ENCODE measurements at regions not wholly inside any gene's neighbourhood (a gene's known extent, or its start where the extent isn't known, plus 50 kb on each side); places are given as distances from the start of the nearest gene placed in this dataset.

DNA sequence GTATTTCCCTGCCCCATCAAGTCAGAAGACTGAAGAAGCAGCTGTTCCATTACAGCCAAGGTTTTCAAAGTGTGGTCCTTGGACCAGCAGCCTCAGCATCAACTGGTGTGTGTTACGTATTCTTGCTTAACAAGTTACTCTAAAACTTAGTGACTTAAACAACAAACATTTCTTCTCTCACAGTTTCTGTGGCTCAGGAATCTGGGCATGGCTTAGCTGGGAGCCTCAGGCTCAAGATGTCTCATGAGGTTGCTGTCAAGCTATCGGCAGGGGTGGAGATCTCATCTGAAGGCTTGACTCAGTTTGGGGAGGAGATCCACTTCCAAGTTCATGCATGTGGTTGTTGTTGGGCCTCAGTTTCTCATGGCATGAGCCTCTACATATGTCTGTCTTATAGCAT, 174.5 kb downstream of the KTN1 start:
- TF ChIP-seq, protein P1, sequence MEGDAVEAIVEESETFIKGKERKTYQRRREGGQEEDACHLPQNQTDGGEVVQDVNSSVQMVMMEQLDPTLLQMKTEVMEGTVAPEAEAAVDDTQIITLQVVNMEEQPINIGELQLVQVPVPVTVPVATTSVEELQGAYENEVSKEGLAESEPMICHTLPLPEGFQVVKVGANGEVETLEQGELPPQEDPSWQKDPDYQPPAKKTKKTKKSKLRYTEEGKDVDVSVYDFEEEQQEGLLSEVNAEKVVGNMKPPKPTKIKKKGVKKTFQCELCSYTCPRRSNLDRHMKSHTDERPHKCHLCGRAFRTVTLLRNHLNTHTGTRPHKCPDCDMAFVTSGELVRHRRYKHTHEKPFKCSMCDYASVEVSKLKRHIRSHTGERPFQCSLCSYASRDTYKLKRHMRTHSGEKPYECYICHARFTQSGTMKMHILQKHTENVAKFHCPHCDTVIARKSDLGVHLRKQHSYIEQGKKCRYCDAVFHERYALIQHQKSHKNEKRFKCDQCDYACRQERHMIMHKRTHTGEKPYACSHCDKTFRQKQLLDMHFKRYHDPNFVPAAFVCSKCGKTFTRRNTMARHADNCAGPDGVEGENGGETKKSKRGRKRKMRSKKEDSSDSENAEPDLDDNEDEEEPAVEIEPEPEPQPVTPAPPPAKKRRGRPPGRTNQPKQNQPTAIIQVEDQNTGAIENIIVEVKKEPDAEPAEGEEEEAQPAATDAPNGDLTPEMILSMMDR (conservative IDR thresholded peaks at IDR 0.05 in 1 of 2, IDR thresholded peaks at IDR 0.05 in 1 of 2; ENCODE audit: low read depth in 1 of 2, low read length in 2 of 2): no peak
- TF ChIP-seq EZH2 (IDR thresholded peaks at IDR 0.05; ENCODE audit: low read length, missing control alignments): no peak
- Histone ChIP-seq H3K79me2 (ENCODE audit: control insufficient read depth, insufficient read depth, low read length) (no peaks in the 10 kb centered on the region), H3K4me2 (ENCODE audit: extremely low read depth, insufficient read depth, low read length) (no peak overlapping the region), H3K27me3 (ENCODE audit: control insufficient read depth, insufficient read depth, low read length) (no peaks in the 10 kb centered on the region), H3K27ac (ENCODE audit: insufficient read depth, low read length) (no peak overlapping the region), H3K4me1 (ENCODE audit: control insufficient read depth, extremely low read depth, insufficient read depth, low read length) (peaks cover 3% of the 10 kb centered on the region), H3K4me3 (replicated peaks in 1 of 4; ENCODE audit: control extremely low read depth in 1 of 4, insufficient read depth in 1 of 4, low read depth in 3 of 4, low read length in 4 of 4) (no peak overlapping the region), H3K9ac (ENCODE audit: insufficient read depth, low read length) (no peak overlapping the region), H4K20me1 (ENCODE audit: control insufficient read depth, extremely low read depth, insufficient read depth, low read length) (no peaks in the 10 kb centered on the region), H2AFZ (ENCODE audit: low read length) (no peak overlapping the region), H3K36me3 (ENCODE audit: control insufficient read depth, insufficient read depth, low read length) (no peaks in the 10 kb centered on the region), H3K9me3 (ENCODE audit: control insufficient read depth, insufficient read depth, low read depth, low read length) (no peaks in the 10 kb centered on the region)
- no peak for DNase-seq (ENCODE audit: low read depth in 2 of 2)

DNA sequence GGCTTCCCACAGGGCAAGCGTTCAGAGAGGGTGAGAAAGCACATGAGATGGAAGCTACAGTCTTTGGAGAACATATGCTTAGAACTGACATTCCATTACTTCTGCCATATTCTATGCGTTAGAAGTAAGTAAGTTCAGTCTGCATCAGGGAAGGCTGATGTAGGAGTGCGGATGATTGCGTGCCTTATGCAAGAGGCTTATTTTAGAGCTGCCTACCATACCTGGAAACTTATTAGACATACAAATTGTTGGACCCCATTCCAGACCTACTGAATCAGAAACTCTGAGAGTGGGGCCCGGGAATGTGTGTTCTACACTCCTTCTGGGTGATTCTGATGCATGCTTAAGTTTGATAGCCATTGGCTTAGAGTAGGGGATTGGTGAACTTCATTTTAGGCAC, 174.9 kb downstream of the KTN1 start:
- Histone ChIP-seq H3K9ac (ENCODE audit: insufficient read depth, low read length) (no peak overlapping the region), H3K9me3 (ENCODE audit: control insufficient read depth, insufficient read depth, low read depth, low read length) (no peaks in the 10 kb centered on the region), H2AFZ (ENCODE audit: low read length) (no peak overlapping the region), H3K4me1 (ENCODE audit: control insufficient read depth, extremely low read depth, insufficient read depth, low read length) (peaks cover 3% of the 10 kb centered on the region), H3K36me3 (ENCODE audit: control insufficient read depth, insufficient read depth, low read length) (no peaks in the 10 kb centered on the region), H3K4me3 (replicated peaks in 1 of 4; ENCODE audit: control extremely low read depth in 1 of 4, insufficient read depth in 1 of 4, low read depth in 3 of 4, low read length in 4 of 4) (no peak overlapping the region), H3K27ac (ENCODE audit: insufficient read depth, low read length) (no peak overlapping the region), H3K4me2 (ENCODE audit: extremely low read depth, insufficient read depth, low read length) (no peak overlapping the region), H4K20me1 (ENCODE audit: control insufficient read depth, extremely low read depth, insufficient read depth, low read length) (no peaks in the 10 kb centered on the region), H3K79me2 (ENCODE audit: control insufficient read depth, insufficient read depth, low read length) (no peaks in the 10 kb centered on the region), H3K27me3 (ENCODE audit: control insufficient read depth, insufficient read depth, low read length) (no peaks in the 10 kb centered on the region)
- TF ChIP-seq, protein P1 (conservative IDR thresholded peaks at IDR 0.05 in 1 of 2, IDR thresholded peaks at IDR 0.05 in 1 of 2; ENCODE audit: low read depth in 1 of 2, low read length in 2 of 2): no peak
- TF ChIP-seq EZH2 (IDR thresholded peaks at IDR 0.05; ENCODE audit: low read length, missing control alignments): no peak
- no peak for DNase-seq (ENCODE audit: low read depth in 2 of 2)

DNA sequence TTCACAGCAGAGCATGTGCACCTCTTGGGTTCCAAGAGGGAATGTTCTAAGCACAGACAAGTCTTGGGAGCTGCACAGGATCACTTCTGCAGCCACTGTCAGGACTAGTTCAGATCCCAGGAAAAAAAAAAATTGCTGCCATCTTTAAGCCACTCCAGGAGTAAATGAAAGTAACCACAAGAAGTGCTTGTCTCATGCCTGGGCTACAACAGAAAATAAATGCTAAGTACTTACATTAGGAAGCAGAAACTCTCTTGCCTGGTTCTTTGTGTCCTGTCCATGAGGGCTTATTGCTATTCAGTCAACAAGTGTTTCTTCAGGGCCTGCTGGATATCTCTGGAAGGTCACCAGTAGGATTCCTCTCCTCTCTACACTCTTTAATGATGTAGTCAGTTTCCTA, 176.1 kb downstream of the KTN1 start:
- no peaks in the 10 kb centered on the region for H3K36me3 ChIP-seq (ENCODE audit: control insufficient read depth, insufficient read depth, low read length)
- no peaks in the 10 kb centered on the region for H3K9me3 ChIP-seq (ENCODE audit: control insufficient read depth, insufficient read depth, low read depth, low read length)
- no peak overlapping the region for H3K9ac ChIP-seq (ENCODE audit: insufficient read depth, low read length)
- H2AFZ ChIP-seq (ENCODE audit: low read length): no peak overlapping the region
- no peaks in the 10 kb centered on the region for H3K79me2 ChIP-seq (ENCODE audit: control insufficient read depth, insufficient read depth, low read length)
- H4K20me1 ChIP-seq (ENCODE audit: control insufficient read depth, extremely low read depth, insufficient read depth, low read length): no peaks in the 10 kb centered on the region
- H3K4me3 ChIP-seq (replicated peaks in 1 of 4; ENCODE audit: control extremely low read depth in 1 of 4, insufficient read depth in 1 of 4, low read depth in 3 of 4, low read length in 4 of 4): no peak overlapping the region
- TF ChIP-seq, protein P1 (conservative IDR thresholded peaks at IDR 0.05 in 1 of 2, IDR thresholded peaks at IDR 0.05 in 1 of 2; ENCODE audit: low read depth in 1 of 2, low read length in 2 of 2): no peak
- TF ChIP-seq EZH2 (IDR thresholded peaks at IDR 0.05; ENCODE audit: low read length, missing control alignments): no peak
- no peak for DNase-seq (ENCODE audit: low read depth in 2 of 2)
- no peak overlapping the region for H3K27ac ChIP-seq (ENCODE audit: insufficient read depth, low read length)
- H3K27me3 ChIP-seq (ENCODE audit: control insufficient read depth, insufficient read depth, low read length): no peaks in the 10 kb centered on the region
- H3K4me2 ChIP-seq (ENCODE audit: extremely low read depth, insufficient read depth, low read length): no peak overlapping the region
- peaks cover 3% of the 10 kb centered on the region for H3K4me1 ChIP-seq (ENCODE audit: control insufficient read depth, extremely low read depth, insufficient read depth, low read length)
